Karpas-422 (cell line): ENCODE measurements at regions not wholly inside any gene's neighbourhood (a gene's known extent, or its start where the extent isn't known, plus 50 kb on each side); places are given as distances from the start of the nearest gene placed in this dataset.
"Not testable (repeated sequence)": the region's sequence is repeated elsewhere in the genome, so short reads cannot be mapped to it uniquely, and the experiment has no call there.

ENCODE experiments used
- DNase-seq: peaks from one replicate; pipeline ENCODE4 v3.0.0-alpha.2; 2015
- H2AFZ ChIP-seq: fragments of 200-600 bp; sonication (generic); 2 replicates; pipeline ENCODE4 v1.6.1; 2014; ENCODE audit warnings: antibody characterized with exemption, low read length, mixed read lengths
- H3K27ac ChIP-seq: fragments of 200-600 bp; sonication (generic); 2 replicates; pipeline ENCODE4 v1.5.1; 2014; ENCODE audit warnings: mild to moderate bottlenecking, low read length, moderate library complexity
- H3K27me3 ChIP-seq: fragments of 200-600 bp; sonication (generic); 2 replicates; pipeline ENCODE4 v1.6.1; 2014; ENCODE audit warnings: low read length, mixed read lengths
- H3K36me3 ChIP-seq: fragments of 200-600 bp; sonication (generic); 2 replicates; pipeline ENCODE4 v1.6.1; 2014; ENCODE audit warnings: low read length, mixed read lengths; ENCODE audit not compliant: insufficient read depth
- H3K4me1 ChIP-seq: fragments of 200-600 bp; sonication (generic); 2 replicates; pipeline ENCODE4 v1.6.1; 2014; ENCODE audit warnings: mild to moderate bottlenecking, low read length, mixed read lengths
- H3K4me2 ChIP-seq: fragments of 200-600 bp; sonication (generic); 2 replicates; pipeline ENCODE4 v1.6.1; 2014; ENCODE audit warnings: low read length, low read depth, mild to moderate bottlenecking; ENCODE audit not compliant: poor library complexity, severe bottlenecking
- H3K4me3 ChIP-seq: fragments of 200-600 bp; sonication (generic); 2 replicates; pipeline ENCODE4 v1.5.1; 2014; ENCODE audit warnings: mild to moderate bottlenecking, antibody characterized with exemption, low read length, mixed read lengths
- H3K79me2 ChIP-seq: fragments of 200-600 bp; sonication (generic); 2 replicates; pipeline ENCODE4 v1.6.1; 2014; ENCODE audit warnings: mild to moderate bottlenecking, low read length, mixed read lengths
- H3K9ac ChIP-seq: fragments of 200-600 bp; sonication (generic); 2 replicates; pipeline ENCODE4 v1.6.0; 2014; ENCODE audit warnings: low read length
- H3K9me2 ChIP-seq: fragments of 200-600 bp; sonication (generic), shearing (Covaris generic); replicated peaks from 2 replicates; pipeline ENCODE4 v1.6.0; 2014; ENCODE audit warnings: mild to moderate bottlenecking, low read length, moderate library complexity; ENCODE audit not compliant: insufficient read depth
- H3K9me3 ChIP-seq: fragments of 300-700, 200-600 bp; sonication (generic); 2 replicates; pipeline ENCODE4 v1.6.1; 2014; ENCODE audit warnings: low read length, mixed read lengths
- H4K20me1 ChIP-seq: fragments of 200-600 bp; sonication (generic); 2 replicates; pipeline ENCODE4 v1.6.1; 2014; ENCODE audit warnings: mild to moderate bottlenecking, antibody characterized with exemption, low read length, low read depth; ENCODE audit not compliant: insufficient read depth

GRCh38 chr18:11377766-11378540 lies 228.6 kb upstream of the PIEZO2 start:
- Histone ChIP-seq H3K27ac (no peak overlapping the region), H3K9me3 (no peaks in the 10 kb centered on the region), H3K79me2 (no peaks in the 10 kb centered on the region), H3K36me3 (no peaks in the 10 kb centered on the region), H3K4me1 (no peaks in the 10 kb centered on the region), H3K9me2 (no peaks in the 10 kb centered on the region), H3K27me3 (no peaks in the 10 kb centered on the region), H3K9ac (no peak overlapping the region), H3K4me3 (no peak overlapping the region), H2AFZ (no peak overlapping the region), H3K4me2 (no peak overlapping the region), H4K20me1 (no peaks in the 10 kb centered on the region)
- DNase-seq: no peak

GRCh38 chr18:11372163-11372562 lies 222.8 kb upstream of the PIEZO2 start:
- Histone ChIP-seq H3K4me1 (no peaks in the 10 kb centered on the region), H3K9me2 (no peaks in the 10 kb centered on the region)

GRCh38 chr18:11369556-11369955 lies 220.2 kb upstream of the PIEZO2 start:
- Histone ChIP-seq H4K20me1 (no peaks in the 10 kb centered on the region), H3K9ac (no peak overlapping the region), H3K4me3 (no peak overlapping the region), H3K4me1 (no peaks in the 10 kb centered on the region), H3K36me3 (no peaks in the 10 kb centered on the region), H3K27me3 (no peaks in the 10 kb centered on the region), H2AFZ (no peak overlapping the region), H3K4me2 (no peak overlapping the region), H3K9me3 (no peaks in the 10 kb centered on the region), H3K27ac (no peak overlapping the region), H3K9me2 (no peaks in the 10 kb centered on the region), H3K79me2 (no peaks in the 10 kb centered on the region)
- DNase-seq: no peak

More at GRCh38 chr18:11372163-11372562, 222.8 kb upstream of the PIEZO2 start:
- Histone ChIP-seq H3K9ac (no peak overlapping the region), H3K36me3 (no peaks in the 10 kb centered on the region), H3K27ac (no peak overlapping the region), H3K79me2 (no peaks in the 10 kb centered on the region), H3K4me3 (no peak overlapping the region), H2AFZ (no peak overlapping the region), H3K4me2 (no peak overlapping the region), H4K20me1 (no peaks in the 10 kb centered on the region), H3K9me3 (no peaks in the 10 kb centered on the region), H3K27me3 (no peaks in the 10 kb centered on the region)
- no peak for DNase-seq

- Histone ChIP-seq H3K4me2 (no peak overlapping the region), H3K79me2 (no peaks in the 10 kb centered on the region), H3K9me2 (no peaks in the 10 kb centered on the region), H4K20me1 (no peaks in the 10 kb centered on the region), H3K4me1 (no peaks in the 10 kb centered on the region), H3K9me3 (no peaks in the 10 kb centered on the region), H3K36me3 (no peaks in the 10 kb centered on the region), H3K27me3 (no peaks in the 10 kb centered on the region), H2AFZ (no peak overlapping the region), H3K9ac (no peak overlapping the region), H3K4me3 (no peak overlapping the region), H3K27ac (no peak overlapping the region)
- no peak for DNase-seq
Observed at GRCh38 chr18:11368020-11368419, 218.7 kb upstream of the PIEZO2 start.

- Histone ChIP-seq H3K79me2 (no peaks in the 10 kb centered on the region), H3K9me2 (no peaks in the 10 kb centered on the region), H3K4me2 (no peak overlapping the region), H3K27me3 (no peaks in the 10 kb centered on the region), H3K9me3 (no peaks in the 10 kb centered on the region), H3K36me3 (no peaks in the 10 kb centered on the region), H3K9ac (no peak overlapping the region), H3K4me3 (no peak overlapping the region), H3K4me1 (no peaks in the 10 kb centered on the region), H3K27ac (no peak overlapping the region), H4K20me1 (no peaks in the 10 kb centered on the region), H2AFZ (no peak overlapping the region)
- DNase-seq: no peak
Observed at GRCh38 chr18:11367351-11367750, 218.0 kb upstream of the PIEZO2 start.

GRCh38 chr18:11366410-11366809 lies 217.0 kb upstream of the PIEZO2 start:
- H3K27me3 ChIP-seq: no peaks in the 10 kb centered on the region
- no peaks in the 10 kb centered on the region for H3K36me3 ChIP-seq
- H3K79me2 ChIP-seq: no peaks in the 10 kb centered on the region
- H3K4me3 ChIP-seq: no peak overlapping the region
- H3K9me2 ChIP-seq: no peaks in the 10 kb centered on the region
- no peak overlapping the region for H3K4me2 ChIP-seq
- no peak overlapping the region for H2AFZ ChIP-seq
- H3K9me3 ChIP-seq: no peaks in the 10 kb centered on the region
- no peak overlapping the region for H3K27ac ChIP-seq
- H3K9ac ChIP-seq: no peak overlapping the region
- no peak for DNase-seq
- no peaks in the 10 kb centered on the region for H4K20me1 ChIP-seq
- H3K4me1 ChIP-seq: no peaks in the 10 kb centered on the region

- Histone ChIP-seq H4K20me1 (no peaks in the 10 kb centered on the region), H2AFZ (no peak overlapping the region), H3K9ac (no peak overlapping the region), H3K79me2 (no peaks in the 10 kb centered on the region), H3K4me2 (no peak overlapping the region), H3K4me1 (no peaks in the 10 kb centered on the region), H3K9me2 (no peaks in the 10 kb centered on the region), H3K27me3 (no peaks in the 10 kb centered on the region), H3K27ac (no peak overlapping the region), H3K36me3 (no peaks in the 10 kb centered on the region), H3K4me3 (no peak overlapping the region), H3K9me3 (no peaks in the 10 kb centered on the region)
- DNase-seq: no peak
Observed at GRCh38 chr18:11362856-11363255, 213.5 kb upstream of the PIEZO2 start.

GRCh38 chr18:11361862-11362261 lies 212.5 kb upstream of the PIEZO2 start:
- H2AFZ ChIP-seq: not testable (repeated sequence)

More at GRCh38 chr18:11361862-11362261, 212.5 kb upstream of the PIEZO2 start:
- H3K4me2 ChIP-seq, H3K27me3 ChIP-seq, H3K36me3 ChIP-seq, H3K4me3 ChIP-seq, H3K9me2 ChIP-seq, H3K27ac ChIP-seq, H3K9me3 ChIP-seq, H3K4me1 ChIP-seq, H4K20me1 ChIP-seq, H3K79me2 ChIP-seq, H3K9ac ChIP-seq, DNase-seq: not testable (repeated sequence)
